ENCODE measurements at regions not wholly inside any gene's neighbourhood (a gene's known extent, or its start where the extent isn't known, plus 50 kb on each side); places are given as distances from the start of the nearest gene placed in this dataset.

GRCh38 chr13:91099877-91100276 is 247.6 kb upstream of the MIR17HG start:
- Mint-ChIP-seq H3K9me3 (ENCODE audit: unreplicated experiment) (peaks cover 4% of the 10 kb centered on the region), H3K4me3 (ENCODE audit: unreplicated experiment) (no peak overlapping the region), H3K27ac (ENCODE audit: unreplicated experiment) (no peak overlapping the region), H3K4me1 (ENCODE audit: low read depth, unreplicated experiment) (no peaks in the 10 kb centered on the region), H3K27me3 (ENCODE audit: unreplicated experiment) (no peaks in the 10 kb centered on the region), H3K36me3 (ENCODE audit: unreplicated experiment) (peaks cover 6% of the 10 kb centered on the region)
- no peak for TF ChIP-seq CTCF (IDR thresholded peaks at IDR 0.05; ENCODE audit: partially characterized antibody, unreplicated experiment)
- no peak for DNase-seq

- TF ChIP-seq CTCF (IDR thresholded peaks at IDR 0.05; ENCODE audit: partially characterized antibody, unreplicated experiment), result no peak
- H3K9me3 Mint-ChIP-seq (ENCODE audit: unreplicated experiment), result peaks cover 4% of the 10 kb centered on the region
- H3K27ac Mint-ChIP-seq (ENCODE audit: unreplicated experiment), result no peak overlapping the region
- no peak for DNase-seq
- H3K4me3 Mint-ChIP-seq (ENCODE audit: unreplicated experiment), result no peak overlapping the region
- H3K27me3 Mint-ChIP-seq (ENCODE audit: unreplicated experiment), result no peaks in the 10 kb centered on the region
- no peaks in the 10 kb centered on the region for H3K4me1 Mint-ChIP-seq (ENCODE audit: low read depth, unreplicated experiment)
- H3K36me3 Mint-ChIP-seq (ENCODE audit: unreplicated experiment), result peaks cover 6% of the 10 kb centered on the region
These were observed 246.5 kb upstream of the MIR17HG start for GRCh38 chr13:91100944-91101343.

GRCh38 chr13:91101381-91101780 is 246.1 kb upstream of the MIR17HG start:
- Mint-ChIP-seq H3K27ac (ENCODE audit: unreplicated experiment) (no peak overlapping the region), H3K9me3 (ENCODE audit: unreplicated experiment) (peaks cover 4% of the 10 kb centered on the region), H3K4me1 (ENCODE audit: low read depth, unreplicated experiment) (no peaks in the 10 kb centered on the region), H3K36me3 (ENCODE audit: unreplicated experiment) (peaks cover 6% of the 10 kb centered on the region), H3K27me3 (ENCODE audit: unreplicated experiment) (no peaks in the 10 kb centered on the region), H3K4me3 (ENCODE audit: unreplicated experiment) (no peak overlapping the region)
- TF ChIP-seq CTCF (IDR thresholded peaks at IDR 0.05; ENCODE audit: partially characterized antibody, unreplicated experiment), result no peak
- DNase-seq, result no peak

GRCh38 chr13:91105270-91105669 is 242.2 kb upstream of the MIR17HG start:
- no peak for DNase-seq
- H3K4me3 Mint-ChIP-seq (ENCODE audit: unreplicated experiment), result no peak overlapping the region
- H3K27me3 Mint-ChIP-seq (ENCODE audit: unreplicated experiment), result no peaks in the 10 kb centered on the region
- TF ChIP-seq CTCF (IDR thresholded peaks at IDR 0.05; ENCODE audit: partially characterized antibody, unreplicated experiment), result no peak
- H3K4me1 Mint-ChIP-seq (ENCODE audit: low read depth, unreplicated experiment), result no peaks in the 10 kb centered on the region
- no peak overlapping the region for H3K27ac Mint-ChIP-seq (ENCODE audit: unreplicated experiment)
- H3K36me3 Mint-ChIP-seq (ENCODE audit: unreplicated experiment), result peaks cover 6% of the 10 kb centered on the region
- peaks cover 4% of the 10 kb centered on the region for H3K9me3 Mint-ChIP-seq (ENCODE audit: unreplicated experiment)

GRCh38 chr13:91106565-91106964 is 240.9 kb upstream of the MIR17HG start:
- Mint-ChIP-seq H3K9me3 (ENCODE audit: unreplicated experiment) (peaks cover 4% of the 10 kb centered on the region), H3K27me3 (ENCODE audit: unreplicated experiment) (no peaks in the 10 kb centered on the region), H3K4me3 (ENCODE audit: unreplicated experiment) (no peak overlapping the region), H3K27ac (ENCODE audit: unreplicated experiment) (no peak overlapping the region), H3K36me3 (ENCODE audit: unreplicated experiment) (peaks cover 6% of the 10 kb centered on the region), H3K4me1 (ENCODE audit: low read depth, unreplicated experiment) (peaks cover 3% of the 10 kb centered on the region)
- no peak for TF ChIP-seq CTCF (IDR thresholded peaks at IDR 0.05; ENCODE audit: partially characterized antibody, unreplicated experiment)
- DNase-seq, result no peak
